Pancreas (tissue), 10 donors: ENCODE measurements at regions not wholly inside any gene's neighbourhood (a gene's known extent, or its start where the extent isn't known, plus 50 kb on each side); places are given as distances from the start of the nearest gene placed in this dataset.
A peak's percentile ranks its signal among the peaks of the same experiment; 100 is the strongest.

Experiments used
- ATAC-seq, 4 donors: fragments of 200-7000 bp; cut with Tn5 transposase; one replicate each; pipeline versions ENCODE4 v1.8.0 to v1.9.1; 2020; ENCODE audit warnings: mild to moderate bottlenecking in 4 of 4, moderate library complexity in 4 of 4
- DNase-seq, 6 donors: peaks; one replicate each; pipeline ENCODE4 v3.0.0-alpha.2; 2020
- FAIRE-seq: peaks from 2 replicates; lab custom pipeline; 2012; peaks lifted over from hg19 to GRCh38; lab: Jason Lieb, UNC
- H3K27ac ChIP-seq, 4 donors: fragments of 200-600 bp; sonication (generic); 1 replicate in 3 of 4; 2 replicates in 1 of 4; pipeline versions ENCODE4 v1.5.0 to v1.8.0; 2020
- H3K27me3 ChIP-seq, 4 donors: fragments of 200-600 bp; one replicate each; pipeline ENCODE4 v1.8.0; 2021
- H3K36me3 ChIP-seq, 3 donors: fragments of 200-600 bp; sonication (generic) in 1 of 3; one replicate each; pipeline versions ENCODE4 v1.5.0 to v1.8.0; 2020 to 2021
- H3K4me1 ChIP-seq, 3 donors: fragments of 200-600 bp; one replicate each; pipeline ENCODE4 v1.8.0; 2021
- H3K4me3 ChIP-seq, 4 donors: fragments of 200-600 bp; sonication (generic) in 2 of 4; one replicate each; pipeline versions ENCODE4 v1.5.0 to v1.8.0; 2020 to 2021
- H3K9me3 ChIP-seq, 4 donors: fragments of 200-600 bp; one replicate each; pipeline ENCODE4 v1.8.0; 2021
- WGBS, 2 donors: extraction: QIAGEN DNeasy Blood & Tissue Kit; methylation state at CpG; one replicate each; pipeline ENCODE4 v1.1.7; 2013; 5-methylcytosine and 5-hydroxymethylcytosine counted together
- intact Hi-C, 3 donors: fragments of 100-400 bp; cut with DNase I; formaldehyde crosslinking; loops; one replicate each; pipeline versions ENCODE4 v1.11.1 to v1.14.2; 2022
- TF ChIP-seq, protein P1 (sequence below), 4 donors: fragments of 200-600 bp; sonication (generic) in 3 of 4; IDR thresholded peaks; one replicate each; pipeline versions ENCODE4 v1.5.0 to v1.8.0; 2021; ENCODE audit warnings: antibody characterized with exemption in 4 of 4
- donor health status: healthy with polysubstance abuse.
- donor health status: DM: no; HTN: no; CAD: no; lungs with moderate emphysema.
- donor health status: DM: no; HTN: no; CAD: no.
- donor health status: control.
- donor health status: control.
- donor health status: Bipolar disorder and iron deficiency.
- donor health status: DM: yes; HTN: yes; CAD: no.
- donor health status: DM: no; HTN: no; CAD: no.
- donor health status: DM: no; HTN: no; CAD: no.
- donor health status: DM: yes; HTN: yes; CAD: no.

GRCh38 chr6:113433335-113433991 is 423.7 kb upstream of the MARCKS start:
- WGBS, 2 donors, result 17 to 21% methylated on average over 6 of the region's 6 CpGs
- H3K27me3 ChIP-seq, result no peaks in the 10 kb centered on the region
- no peaks in the 10 kb centered on the region for H3K9me3 ChIP-seq
- no peaks in the 10 kb centered on the region for H3K36me3 ChIP-seq
- TF ChIP-seq, protein P1, sequence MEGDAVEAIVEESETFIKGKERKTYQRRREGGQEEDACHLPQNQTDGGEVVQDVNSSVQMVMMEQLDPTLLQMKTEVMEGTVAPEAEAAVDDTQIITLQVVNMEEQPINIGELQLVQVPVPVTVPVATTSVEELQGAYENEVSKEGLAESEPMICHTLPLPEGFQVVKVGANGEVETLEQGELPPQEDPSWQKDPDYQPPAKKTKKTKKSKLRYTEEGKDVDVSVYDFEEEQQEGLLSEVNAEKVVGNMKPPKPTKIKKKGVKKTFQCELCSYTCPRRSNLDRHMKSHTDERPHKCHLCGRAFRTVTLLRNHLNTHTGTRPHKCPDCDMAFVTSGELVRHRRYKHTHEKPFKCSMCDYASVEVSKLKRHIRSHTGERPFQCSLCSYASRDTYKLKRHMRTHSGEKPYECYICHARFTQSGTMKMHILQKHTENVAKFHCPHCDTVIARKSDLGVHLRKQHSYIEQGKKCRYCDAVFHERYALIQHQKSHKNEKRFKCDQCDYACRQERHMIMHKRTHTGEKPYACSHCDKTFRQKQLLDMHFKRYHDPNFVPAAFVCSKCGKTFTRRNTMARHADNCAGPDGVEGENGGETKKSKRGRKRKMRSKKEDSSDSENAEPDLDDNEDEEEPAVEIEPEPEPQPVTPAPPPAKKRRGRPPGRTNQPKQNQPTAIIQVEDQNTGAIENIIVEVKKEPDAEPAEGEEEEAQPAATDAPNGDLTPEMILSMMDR (IDR thresholded peaks at IDR 0.05), result no peak
- DNase-seq (peak in 4 of 6 donors; percentile 32 to 53 (median 37)), FAIRE-seq (no peak), ATAC-seq (peak; percentile 83 to 94 (median 91))
- H3K4me3 ChIP-seq, result no peak overlapping the region
- no peak overlapping the region for H3K27ac ChIP-seq
- intact Hi-C loops, result no loop called here
- H3K4me1 ChIP-seq, result peaks cover 0 to 14% (median 5%) of the 10 kb centered on the region in 3 donors

- Histone ChIP-seq H3K36me3 (no peaks in the 10 kb centered on the region), H3K4me3 (no peak overlapping the region), H3K4me1 (peaks cover 0 to 14% (median 5%) of the 10 kb centered on the region in 3 donors), H3K27me3 (no peaks in the 10 kb centered on the region), H3K9me3 (no peaks in the 10 kb centered on the region), H3K27ac (no peak overlapping the region)
- DNase-seq, result no peak
- no peak for ATAC-seq
- FAIRE-seq, result no peak
- TF ChIP-seq, protein P1 (IDR thresholded peaks at IDR 0.05), result no peak
- intact Hi-C loops, result no loop called here
- WGBS, 2 donors, result 82 to 86% methylated on average over 3 of the region's 3 CpGs
Observed at GRCh38 chr6:113434641-113435040, 422.5 kb upstream of the MARCKS start.

- H3K27me3 ChIP-seq, result no peaks in the 10 kb centered on the region
- H3K36me3 ChIP-seq, result no peaks in the 10 kb centered on the region
- no peaks in the 10 kb centered on the region for H3K9me3 ChIP-seq
- WGBS, 2 donors, result 28 to 58% methylated on average over 3 of the region's 3 CpGs
- no peak for ATAC-seq
- no peak for FAIRE-seq
- peaks cover 0 to 14% (median 5%) of the 10 kb centered on the region in 3 donors for H3K4me1 ChIP-seq
- H3K27ac ChIP-seq, result no peak overlapping the region
- intact Hi-C loops, result no loop called here
- H3K4me3 ChIP-seq, result no peak overlapping the region
- TF ChIP-seq, protein P1 (IDR thresholded peaks at IDR 0.05), result no peak
- DNase-seq, result no peak
Observed at GRCh38 chr6:113437566-113437965, 419.6 kb upstream of the MARCKS start.

DNA sequence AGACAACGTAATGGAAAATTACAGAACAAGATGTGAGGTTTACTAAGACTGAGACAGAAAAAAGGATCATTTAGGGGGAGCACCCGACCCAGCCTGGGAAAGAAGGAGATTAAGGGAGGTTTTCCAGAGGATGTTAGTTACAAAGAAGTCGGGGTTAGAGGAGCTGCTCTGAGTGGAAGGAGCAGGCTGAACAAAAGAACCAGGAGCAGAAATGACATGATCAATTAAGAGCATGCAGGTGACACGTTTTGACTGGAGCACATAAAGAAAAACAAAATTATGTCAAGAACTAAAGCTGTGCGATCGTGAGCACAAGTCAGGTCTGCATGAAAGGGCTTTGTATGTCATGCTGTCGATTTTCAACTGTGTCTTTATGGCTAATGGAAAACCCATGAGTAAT is 417.3 kb upstream of the MARCKS start:
- FAIRE-seq, result no peak
- 72 to 80% methylated on average over 7 of the region's 7 CpGs for WGBS, 2 donors

GRCh38 chr6:113442040-113442439 is 415.1 kb upstream of the MARCKS start:
- TF ChIP-seq, protein P1 (IDR thresholded peaks at IDR 0.05), result no peak
- Histone ChIP-seq H3K4me3 (no peak overlapping the region), H3K27me3 (no peaks in the 10 kb centered on the region), H3K27ac (no peak overlapping the region), H3K36me3 (no peaks in the 10 kb centered on the region), H3K9me3 (no peaks in the 10 kb centered on the region), H3K4me1 (no peaks in the 10 kb centered on the region)
- intact Hi-C loops, result no loop called here
- ATAC-seq (no peak), FAIRE-seq (no peak), DNase-seq (no peak)
- 41 to 44% methylated on average over 1 of the region's 1 CpG for WGBS, 2 donors

More for the DNA sequence above, 417.3 kb upstream of the MARCKS start:
- DNase-seq, result no peak
- H3K9me3 ChIP-seq, result no peaks in the 10 kb centered on the region
- H3K27ac ChIP-seq, result no peak overlapping the region
- H3K4me1 ChIP-seq, result no peaks in the 10 kb centered on the region
- H3K4me3 ChIP-seq, result no peak overlapping the region
- TF ChIP-seq, protein P1 (IDR thresholded peaks at IDR 0.05), result no peak
- no peaks in the 10 kb centered on the region for H3K36me3 ChIP-seq
- no peak for ATAC-seq
- H3K27me3 ChIP-seq, result no peaks in the 10 kb centered on the region
- intact Hi-C loops, result no loop called here
